HG02981 (cell line): ENCODE measurements at regions not wholly inside any gene's neighbourhood (a gene's known extent, or its start where the extent isn't known, plus 50 kb on each side); places are given as distances from the start of the nearest gene placed in this dataset.

Experiments
- ATAC-seq: cut with Tn5 transposase; IDR thresholded peaks from one replicate; pipeline ENCODE4 v1.9.1; 2021; ENCODE audit warnings: mild to moderate bottlenecking, moderate library complexity; ENCODE audit not compliant: unreplicated experiment

DNA sequence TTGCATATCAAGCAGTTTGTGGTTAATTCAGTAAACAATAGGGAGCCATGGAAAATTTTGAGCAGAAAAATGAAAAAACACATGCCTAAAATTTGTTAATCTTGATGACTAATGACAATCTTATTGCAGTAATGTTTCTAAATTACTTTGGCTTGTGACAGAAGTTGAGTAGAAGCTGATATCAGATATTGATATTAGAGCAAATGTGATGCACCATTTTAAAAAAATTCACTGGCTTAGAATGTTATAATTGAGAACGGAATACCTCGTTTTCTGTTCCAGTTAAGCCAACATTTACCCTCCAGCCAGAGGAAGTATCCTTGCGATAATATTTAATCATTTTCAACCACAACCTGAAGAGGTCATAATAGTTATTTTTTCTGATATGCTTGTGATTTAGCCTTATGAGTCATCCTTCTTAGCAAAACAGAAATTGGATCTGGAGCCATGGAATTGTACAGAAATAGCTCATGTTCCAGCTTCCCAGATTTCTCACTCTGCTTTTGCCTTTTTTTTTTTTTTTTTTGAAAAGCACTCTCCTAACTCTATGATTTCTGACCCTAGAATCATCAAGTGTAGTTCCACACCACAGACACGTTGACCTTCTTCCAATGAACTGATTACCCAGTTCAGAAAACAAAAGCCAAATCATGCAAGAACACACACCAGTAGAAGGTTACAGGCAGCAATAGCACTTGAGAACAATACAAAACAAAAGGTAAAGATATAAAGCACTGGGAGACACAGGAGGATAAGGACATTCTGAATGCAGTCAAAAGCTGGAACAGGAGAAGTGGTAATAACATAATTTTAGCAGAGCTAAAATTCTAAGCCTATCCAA, 96.8 kb upstream of the PHYHIPL start:
- no peak for ATAC-seq

DNA sequence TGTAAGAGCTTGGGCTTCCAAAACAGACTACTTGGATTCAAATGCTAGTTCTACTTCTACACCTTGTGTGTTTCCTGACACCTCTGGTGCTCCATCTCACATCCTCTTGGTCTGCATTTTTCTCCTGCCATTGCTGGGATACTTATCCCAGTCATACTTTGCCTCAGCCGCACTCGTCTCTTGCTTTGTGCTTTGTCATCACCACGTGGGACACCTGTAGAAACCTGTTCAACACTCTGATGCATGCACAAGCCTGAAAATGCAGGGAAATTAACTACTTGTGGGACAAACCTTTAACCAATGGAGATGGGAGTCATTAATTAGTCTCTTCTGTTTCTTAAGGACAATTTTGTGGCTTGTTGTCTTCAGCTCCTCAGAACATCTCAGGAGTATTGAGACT, 94.2 kb upstream of the PHYHIPL start:
- no peak for ATAC-seq

DNA sequence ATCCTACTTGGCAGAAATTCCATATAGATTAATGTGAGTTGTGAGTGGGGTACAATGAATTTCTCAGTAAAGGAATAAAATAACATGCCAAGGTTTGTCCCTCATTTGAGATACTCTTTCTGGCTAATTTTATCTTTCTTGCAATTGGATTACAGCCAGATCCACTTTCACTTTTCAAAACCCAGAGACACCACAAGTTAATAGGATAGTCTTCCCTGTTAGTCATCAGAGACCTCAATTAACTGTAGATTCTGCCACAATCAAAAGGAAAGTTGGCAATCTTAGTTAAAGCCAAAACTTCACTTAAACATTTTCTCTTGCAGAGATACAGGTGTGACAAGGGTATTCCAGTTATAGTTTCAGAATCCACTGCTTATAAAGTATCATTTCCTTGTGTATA, 91.4 kb upstream of the PHYHIPL start:
- no peak for ATAC-seq

DNA sequence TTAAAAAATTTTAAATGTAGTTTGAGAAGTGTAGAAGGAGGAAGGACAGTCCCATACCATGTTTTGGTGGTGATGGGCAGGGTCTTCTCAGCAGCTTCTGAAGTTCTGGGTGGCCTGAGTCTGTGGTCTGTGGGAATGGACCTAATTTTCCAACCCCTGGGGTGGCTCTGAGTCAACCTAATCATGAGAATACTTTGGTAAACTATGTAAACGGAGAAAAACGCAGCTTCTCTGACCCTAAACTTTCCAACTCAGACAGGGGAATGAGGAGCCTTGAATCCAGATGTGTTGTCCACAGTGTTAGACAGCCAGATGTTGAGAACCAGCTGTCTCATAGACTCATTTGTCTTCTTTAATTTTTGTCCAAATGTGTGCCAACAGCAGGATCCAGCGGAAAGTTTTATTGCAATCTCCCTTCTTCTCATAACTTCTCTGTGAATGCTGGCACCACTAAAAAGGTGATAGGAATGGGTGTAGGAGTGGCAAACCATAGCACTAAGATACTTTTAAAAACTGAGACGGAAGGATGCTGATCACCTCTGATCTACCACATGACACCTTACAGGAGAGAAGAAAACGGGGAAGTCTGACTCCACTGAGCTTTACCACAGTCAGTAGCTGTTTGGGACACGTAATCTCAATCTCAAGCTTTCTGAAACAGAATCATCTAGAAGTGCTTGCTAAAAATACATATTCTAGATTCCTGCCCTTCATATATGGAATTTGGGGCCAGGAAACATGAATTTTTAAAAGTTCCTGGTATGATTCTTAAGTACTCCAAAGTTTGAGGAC, 90.5 kb upstream of the PHYHIPL start:
- no peak for ATAC-seq

DNA sequence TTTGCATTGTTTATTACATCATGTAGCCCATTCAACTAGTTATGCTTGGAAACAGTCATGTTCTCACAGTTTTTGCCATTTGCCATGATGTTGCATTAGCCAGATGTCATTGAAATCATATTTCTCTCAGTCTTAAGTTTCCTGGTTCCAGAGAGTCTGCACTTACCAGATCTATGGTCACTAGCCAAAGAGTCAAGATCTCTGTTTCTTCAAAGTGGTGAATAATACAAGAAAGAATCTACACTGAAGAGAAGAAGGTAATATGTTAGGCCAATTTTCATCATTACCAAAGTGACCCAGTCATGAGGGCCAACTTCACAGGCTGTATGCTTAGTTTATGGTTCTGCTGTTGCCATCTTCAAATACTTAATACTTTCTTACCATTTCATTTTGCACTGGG, 89.0 kb upstream of the PHYHIPL start:
- no peak for ATAC-seq

DNA sequence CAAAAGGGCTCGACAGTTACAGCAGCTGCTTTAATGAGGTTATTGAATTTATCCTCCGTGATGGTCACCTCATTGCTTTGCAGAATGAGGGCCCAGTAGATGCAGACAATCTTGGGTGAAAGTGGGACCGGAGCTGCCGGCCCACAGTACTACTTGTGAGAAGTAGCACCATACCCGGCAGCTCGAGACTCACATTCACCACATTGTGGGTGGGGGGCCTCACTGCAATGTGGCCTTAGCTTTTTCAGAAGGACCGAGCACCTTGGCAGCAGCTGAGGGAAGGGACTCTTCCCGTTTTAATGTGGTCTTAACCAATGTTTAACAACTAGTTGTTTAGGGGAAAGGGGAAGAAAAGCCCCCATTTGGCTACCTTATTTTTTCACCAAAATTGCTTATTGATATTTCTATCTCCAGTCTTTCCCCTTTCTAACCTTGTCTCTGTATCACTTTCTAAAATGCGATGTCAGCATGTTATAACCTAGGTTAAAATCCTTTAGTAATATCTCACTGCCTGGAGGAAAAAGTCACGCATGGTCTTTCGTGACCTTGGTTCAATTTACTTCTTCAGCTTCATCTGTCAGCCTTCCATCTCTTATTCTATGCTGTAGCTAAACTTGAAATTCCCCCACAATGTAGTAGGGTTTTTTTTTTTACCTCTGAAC, 87.4 kb upstream of the PHYHIPL start:
- ATAC-seq, result no peak

DNA sequence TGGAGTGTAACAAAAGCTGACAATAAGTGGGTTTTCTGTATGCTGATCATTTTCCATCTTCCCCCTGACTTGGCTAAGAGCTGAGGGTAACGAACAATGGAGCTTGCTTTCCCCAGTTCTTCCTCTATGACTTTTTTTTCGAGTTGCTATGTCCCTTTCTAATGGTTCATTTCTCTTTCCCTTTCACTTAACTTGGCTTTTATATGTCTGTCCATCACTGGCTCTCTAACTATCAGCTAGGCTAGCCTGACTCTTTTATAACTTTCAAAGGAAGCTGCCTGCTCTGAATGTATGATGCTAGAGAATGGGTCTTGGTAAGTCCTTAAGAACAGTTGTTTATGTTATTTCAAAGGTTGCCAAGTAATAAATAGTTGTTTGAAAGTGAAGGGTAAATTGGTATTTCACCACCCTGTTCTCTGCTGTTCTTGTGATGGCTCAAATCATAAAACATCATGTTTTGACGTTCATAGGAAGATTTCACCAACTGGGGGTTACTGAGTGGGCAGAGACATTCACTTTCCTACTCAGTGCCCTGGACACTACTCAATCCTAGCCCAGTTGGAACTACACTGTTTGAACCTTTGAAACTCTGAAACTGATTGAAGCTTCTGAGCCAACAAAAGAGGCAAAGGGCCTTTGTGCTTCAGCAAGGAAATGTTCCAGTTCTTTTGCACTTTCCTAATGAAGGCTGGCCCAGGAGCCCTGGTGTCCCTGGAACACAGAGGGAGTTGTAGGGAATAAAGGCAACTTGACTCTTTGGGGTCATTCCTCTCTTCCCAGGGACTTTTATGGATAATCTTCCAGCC, 85.4 kb upstream of the PHYHIPL start:
- ATAC-seq, result no peak

DNA sequence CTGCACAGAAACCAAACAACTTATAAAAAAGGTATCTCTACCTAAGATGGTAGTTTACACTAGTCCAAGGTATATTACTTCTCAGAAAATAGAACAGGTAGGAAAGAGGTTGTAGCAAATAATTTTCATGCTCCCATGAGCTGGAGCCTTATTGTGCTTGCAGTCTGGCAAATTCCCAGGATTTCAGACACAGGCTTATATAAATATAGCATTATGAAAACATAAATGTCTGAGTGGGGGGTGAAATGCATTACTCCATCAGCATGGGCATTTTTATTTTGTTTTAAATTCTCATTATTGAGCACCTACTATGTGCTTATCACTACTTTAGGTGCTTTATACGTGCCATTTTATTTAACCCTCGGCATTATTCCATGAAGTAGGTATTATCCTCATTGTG, 83.0 kb upstream of the PHYHIPL start:
- ATAC-seq, result no peak

DNA sequence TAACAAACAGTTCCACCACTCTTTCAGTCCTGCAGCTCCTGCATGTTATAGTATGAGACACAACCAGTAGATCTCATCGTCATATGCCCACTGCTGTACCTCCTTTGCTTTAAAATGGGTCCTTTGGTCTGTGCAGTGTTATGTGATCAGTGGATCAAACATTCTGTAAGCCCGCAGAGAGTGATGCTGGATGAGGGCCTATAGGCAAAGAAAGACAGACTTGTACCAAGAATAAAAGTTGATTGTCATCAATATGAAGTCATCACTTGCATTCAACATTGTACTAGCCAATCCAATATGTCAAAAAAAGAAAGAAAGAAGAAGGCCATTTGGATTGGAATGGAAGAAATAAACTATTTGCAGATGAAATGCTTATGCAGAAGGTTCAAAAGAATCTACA, 79.8 kb upstream of the PHYHIPL start:
- no peak for ATAC-seq

DNA sequence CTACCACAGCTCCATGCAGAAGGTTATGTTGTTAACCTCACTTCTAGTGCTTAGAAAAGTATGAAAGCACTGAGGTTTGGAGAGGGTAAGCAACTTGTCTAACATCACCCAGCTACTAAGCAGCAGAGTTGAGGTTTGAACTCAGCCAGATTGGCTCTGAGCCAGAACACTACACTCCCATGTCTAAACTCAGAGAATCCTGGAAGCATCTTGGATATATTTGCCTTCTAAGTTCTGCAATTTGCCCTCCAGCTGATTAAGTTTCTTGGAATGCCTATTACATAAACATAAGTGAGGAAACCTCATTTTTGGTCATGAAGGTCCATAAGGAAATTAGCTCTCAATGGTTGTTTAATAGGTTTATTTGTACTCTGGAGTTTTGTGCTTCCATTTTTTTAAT, 78.1 kb upstream of the PHYHIPL start:
- ATAC-seq, result no peak

DNA sequence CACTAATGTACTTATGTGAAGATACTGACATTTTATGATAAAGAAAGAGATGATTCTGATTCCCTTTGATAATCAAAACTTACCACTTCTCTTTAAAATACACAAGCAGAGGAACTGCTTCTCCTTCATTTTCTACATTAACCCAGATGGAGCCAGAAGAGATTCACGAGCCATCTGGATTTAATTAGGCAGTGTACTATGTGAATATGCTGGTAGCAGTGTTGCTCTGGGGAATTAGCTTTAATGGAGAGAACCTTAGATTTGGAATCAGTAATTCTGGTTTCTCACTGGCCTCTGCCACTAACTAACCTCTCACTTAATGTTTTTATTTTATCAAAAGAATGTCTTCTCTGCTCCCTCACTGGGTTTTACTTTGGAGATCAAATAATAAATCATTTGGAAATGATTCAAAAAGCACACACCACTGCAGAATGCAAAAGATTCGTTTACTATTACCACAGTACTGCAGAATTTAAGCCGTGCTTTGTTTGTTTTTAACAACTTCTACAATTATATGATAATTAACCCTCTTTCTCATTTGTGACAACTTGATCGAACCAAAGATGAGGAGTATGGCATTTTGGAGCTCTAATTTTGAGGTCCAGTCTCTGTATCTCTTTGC, 77.5 kb upstream of the PHYHIPL start:
- no peak for ATAC-seq

DNA sequence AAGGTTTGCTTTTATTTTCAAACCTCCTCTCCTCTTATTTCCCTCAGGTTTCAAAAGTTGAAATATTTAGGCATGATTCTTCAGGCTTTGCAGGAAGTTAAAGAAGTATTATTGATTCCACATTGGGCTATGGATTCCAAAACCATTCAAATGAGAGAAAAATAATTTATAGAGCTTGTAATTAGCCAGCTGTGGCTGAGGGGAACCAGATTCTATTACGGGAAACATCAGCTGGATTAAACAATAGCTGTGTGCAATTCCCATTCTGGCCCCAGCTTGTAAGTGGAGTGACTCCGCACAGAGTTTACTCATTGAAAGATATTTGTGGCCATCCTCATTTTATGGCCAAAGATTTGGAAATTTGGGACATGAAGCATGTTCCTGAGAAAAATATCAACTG, 77.0 kb upstream of the PHYHIPL start:
- no peak for ATAC-seq

DNA sequence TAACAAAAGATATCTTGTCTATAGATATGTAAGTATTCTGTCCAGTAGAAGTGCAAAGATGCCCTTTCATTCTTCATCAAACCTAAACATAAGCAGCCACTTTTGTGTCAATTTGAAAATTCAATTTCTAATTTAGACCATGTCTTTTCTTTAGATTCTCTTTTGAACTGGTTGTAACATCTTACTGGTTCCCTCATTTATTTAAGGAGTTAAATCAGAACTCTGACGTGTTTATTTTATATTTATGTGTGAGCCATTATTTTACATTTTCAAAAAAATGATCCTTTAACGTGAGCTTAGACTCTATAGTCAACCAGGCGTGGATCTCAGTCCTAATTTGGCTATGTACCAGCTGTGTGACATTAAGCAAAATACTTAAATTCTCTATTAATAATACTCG, 74.0 kb upstream of the PHYHIPL start:
- no peak for ATAC-seq

DNA sequence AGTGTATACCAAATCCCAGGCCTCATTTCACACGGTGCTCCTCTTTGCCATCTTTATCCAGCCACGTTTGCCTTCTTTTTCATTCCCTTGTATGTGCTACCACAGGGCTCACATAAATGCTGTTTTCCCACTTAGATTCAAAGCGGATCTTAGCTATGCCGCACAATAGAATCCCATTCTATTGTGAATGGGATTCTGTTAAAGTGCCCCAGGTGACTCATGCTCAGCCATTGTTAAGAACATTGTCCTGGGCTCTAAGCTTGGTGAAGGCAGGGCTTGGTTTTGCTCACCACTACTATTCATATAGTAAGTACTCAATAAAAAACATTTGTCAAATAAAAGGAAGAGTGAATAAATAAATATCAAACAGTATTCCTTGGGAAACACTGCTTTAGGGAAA, 72.3 kb upstream of the PHYHIPL start:
- no peak for ATAC-seq

DNA sequence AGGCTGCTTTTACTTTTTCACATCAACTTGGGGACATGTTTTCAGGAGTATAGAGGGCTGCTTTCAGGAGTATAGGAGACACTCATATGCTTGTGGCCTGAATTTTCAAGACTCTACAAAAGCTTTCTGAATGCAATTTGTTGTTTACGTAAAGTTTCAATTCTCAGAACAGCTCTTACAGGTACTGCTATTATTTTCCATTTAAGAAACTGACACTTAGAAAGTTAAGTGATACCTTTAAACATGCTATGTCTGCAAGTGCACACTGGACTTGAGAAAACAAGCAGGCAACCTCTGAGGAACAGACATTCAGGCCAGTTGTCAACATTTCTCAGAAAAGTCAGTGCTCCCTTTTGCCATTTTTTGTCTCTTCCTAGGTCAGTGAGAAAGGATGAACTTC, 70.0 kb upstream of the PHYHIPL start:
- no peak for ATAC-seq

DNA sequence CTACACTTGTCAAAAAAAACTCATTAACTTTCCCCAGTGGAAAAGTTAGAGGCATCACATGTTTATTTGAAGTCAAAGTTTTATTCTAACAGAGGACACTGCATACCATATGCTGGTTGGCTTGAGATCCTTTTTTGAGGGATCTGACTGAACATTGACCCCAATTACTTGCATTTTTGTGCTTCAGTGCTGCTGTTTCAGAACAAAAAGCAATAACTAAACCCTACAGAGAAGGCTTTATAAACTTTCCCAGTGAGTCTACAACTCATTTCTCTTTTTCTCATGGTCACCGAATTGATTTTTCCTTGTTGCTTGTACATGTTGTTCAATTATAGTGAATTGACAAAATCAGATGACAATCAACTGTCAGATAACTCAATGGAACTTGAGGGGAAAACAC, 69.3 kb upstream of the PHYHIPL start:
- no peak for ATAC-seq

DNA sequence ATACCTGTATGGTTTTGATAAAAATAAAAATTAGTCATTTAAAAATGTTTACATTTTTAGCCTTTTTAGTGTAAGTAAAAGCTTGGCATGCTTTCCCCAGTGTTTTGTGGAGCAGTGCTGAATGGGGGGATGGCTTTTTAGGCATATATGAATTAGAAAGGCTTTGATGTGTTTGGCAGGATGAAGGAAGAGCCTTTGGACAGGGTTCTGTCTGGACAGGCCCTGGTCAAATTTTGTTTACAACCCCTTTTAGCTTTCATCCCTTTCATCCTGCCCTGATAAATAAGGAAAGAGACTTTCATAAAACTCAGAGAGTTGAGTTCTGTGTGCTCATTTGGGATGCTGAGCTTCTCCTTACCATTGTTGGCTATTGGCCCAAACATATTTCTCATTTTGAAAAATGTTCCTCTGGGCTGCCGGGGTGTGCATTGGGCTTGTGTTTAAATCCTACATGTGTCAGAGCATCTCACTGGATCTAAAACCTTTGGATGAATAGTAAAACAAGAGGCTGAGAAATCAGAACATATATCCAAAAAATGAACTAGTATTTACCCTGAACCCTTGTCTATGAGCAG, 68.1 kb upstream of the PHYHIPL start:
- no peak for ATAC-seq

DNA sequence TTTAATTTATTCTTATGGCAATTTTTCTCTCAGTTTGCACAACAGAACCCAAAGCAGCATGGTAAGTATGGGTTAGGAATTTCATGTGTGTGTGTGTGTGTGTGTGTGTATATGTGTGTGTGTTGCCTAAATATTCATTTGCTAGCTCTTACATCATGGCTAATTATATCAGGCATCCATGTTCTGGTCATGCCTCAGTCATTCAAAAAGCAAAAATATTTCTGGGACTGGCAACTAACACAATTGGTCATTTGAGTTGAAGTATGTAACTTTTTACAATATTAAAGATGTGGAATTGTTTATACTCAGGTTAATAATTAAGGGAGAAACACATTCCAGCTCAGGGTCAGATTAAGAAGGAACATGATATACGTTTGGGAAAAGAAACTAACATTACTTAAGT, 67.6 kb upstream of the PHYHIPL start:
- no peak for ATAC-seq

DNA sequence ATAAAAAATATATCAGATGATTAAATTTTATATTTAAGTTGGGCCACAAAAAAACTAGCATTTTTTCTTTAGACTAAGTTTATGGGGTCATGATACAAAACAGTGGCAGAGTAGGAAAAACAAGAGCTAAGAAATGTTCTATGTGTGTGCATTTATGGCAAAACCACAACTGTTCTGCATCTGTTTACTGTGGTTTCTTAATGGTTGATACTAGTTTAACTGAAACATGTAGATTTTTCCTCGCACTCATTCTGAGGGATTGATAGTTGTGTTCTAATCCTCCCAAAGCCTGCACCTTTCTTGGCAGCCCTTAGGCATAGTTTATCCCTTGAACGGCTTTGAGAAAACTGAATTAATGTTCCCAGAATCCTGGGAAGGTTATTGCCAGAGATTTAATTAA, 66.6 kb upstream of the PHYHIPL start:
- no peak for ATAC-seq

DNA sequence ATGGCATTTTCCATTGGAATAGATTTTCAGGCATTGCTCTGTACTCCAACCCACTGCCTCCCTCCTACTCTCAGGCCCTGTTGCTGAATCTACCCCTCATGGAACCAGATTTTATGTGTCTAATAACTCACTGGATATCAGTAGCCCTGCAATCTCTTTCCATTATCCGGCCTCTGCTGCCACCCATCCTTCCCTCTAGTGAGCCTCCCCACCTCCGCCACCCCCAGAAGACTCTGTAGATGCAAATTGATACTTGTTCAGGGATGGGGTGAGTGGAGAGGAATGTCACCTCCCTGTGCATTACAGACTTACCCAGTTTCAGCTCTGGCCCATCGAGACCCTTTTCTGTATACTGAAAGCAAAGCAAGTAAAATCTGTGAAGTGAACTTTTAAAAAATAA, 52.3 kb upstream of the PHYHIPL start:
- ATAC-seq, result no peak
